Esophagus muscularis mucosa (tissue), 3 donors: ENCODE measurements at regions not wholly inside any gene's neighbourhood (a gene's known extent, or its start where the extent isn't known, plus 50 kb on each side); places are given as distances from the start of the nearest gene placed in this dataset.

ENCODE experiments used
- CTCF ChIP-seq, 3 experiments: fragments of 200-600 bp in 2 of 3; fragments of 450-650 bp in 1 of 3; sonication (generic) in 2 of 3; IDR thresholded peaks; one replicate each; pipeline ENCODE4 v1.5.1; 2017 to 2019; ENCODE audit warnings: antibody characterized with exemption in 3 of 3, mild to moderate bottlenecking in 2 of 3, moderate library complexity in 1 of 3
- POLR2A ChIP-seq: fragments of 450-650 bp; IDR thresholded peaks from one replicate; pipeline ENCODE4 v1.6.1; 2017; ENCODE audit warnings: antibody characterized with exemption, moderate library complexity, mild to moderate bottlenecking, low read depth

GRCh38 chr2:11067221-11068078 is 87.8 kb upstream of the SLC66A3 start:
- TF ChIP-seq CTCF (IDR thresholded peaks at IDR 0.05), result no peak
- no peak for TF ChIP-seq POLR2A
